D721Med (cell line): ENCODE measurements at regions not wholly inside any gene's neighbourhood (a gene's known extent, or its start where the extent isn't known, plus 50 kb on each side); places are given as distances from the start of the nearest gene placed in this dataset.

Source experiments
- DNase-seq: peaks from one replicate; pipeline ENCODE4 v3.0.0; 2011; ENCODE audit warnings: low spot score; ENCODE audit not compliant: insufficient read length
- FAIRE-seq: peaks from 2 replicates; lab custom pipeline; 2011; peaks lifted over from hg19 to GRCh38; lab: Jason Lieb, UNC
- CTCF ChIP-seq: IDR thresholded peaks from 2 replicates; pipeline ENCODE4 v1.5.1; 2012; ENCODE audit warnings: mild to moderate bottlenecking, control low read depth; ENCODE audit not compliant: insufficient read depth; ENCODE audit errors: missing control alignments

- TF ChIP-seq CTCF = no peak
- DNase-seq (no peak), FAIRE-seq (no peak)
Observed at GRCh38 chr11:70531281-70532065, 133.1 kb downstream of the CTTN start.

GRCh38 chr11:70532066-70532440, 133.7 kb downstream of the CTTN start:
- no peak for FAIRE-seq
- no peak for TF ChIP-seq CTCF
- no peak for DNase-seq

DNA sequence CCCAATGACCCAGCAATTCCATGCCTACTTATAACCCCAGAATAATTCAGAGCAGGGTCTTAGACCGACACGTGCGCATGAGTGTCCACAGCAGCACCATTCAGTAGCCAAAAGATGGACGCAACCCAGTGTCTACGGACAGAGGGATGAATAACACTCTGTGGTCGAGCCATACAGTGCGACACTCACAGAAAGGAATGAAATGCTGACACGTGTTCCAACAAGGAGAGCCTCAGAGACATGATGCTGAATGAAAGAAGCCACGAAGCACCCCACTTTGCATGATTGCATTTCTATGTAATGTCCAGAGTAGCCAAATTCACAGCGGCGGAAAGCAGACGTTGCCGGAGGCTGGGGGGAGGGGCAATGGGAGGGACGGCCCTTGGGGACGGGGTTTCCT, 134.4 kb downstream of the CTTN start:
- DNase-seq (no peak), FAIRE-seq (no peak)
- no peak for TF ChIP-seq CTCF

DNA sequence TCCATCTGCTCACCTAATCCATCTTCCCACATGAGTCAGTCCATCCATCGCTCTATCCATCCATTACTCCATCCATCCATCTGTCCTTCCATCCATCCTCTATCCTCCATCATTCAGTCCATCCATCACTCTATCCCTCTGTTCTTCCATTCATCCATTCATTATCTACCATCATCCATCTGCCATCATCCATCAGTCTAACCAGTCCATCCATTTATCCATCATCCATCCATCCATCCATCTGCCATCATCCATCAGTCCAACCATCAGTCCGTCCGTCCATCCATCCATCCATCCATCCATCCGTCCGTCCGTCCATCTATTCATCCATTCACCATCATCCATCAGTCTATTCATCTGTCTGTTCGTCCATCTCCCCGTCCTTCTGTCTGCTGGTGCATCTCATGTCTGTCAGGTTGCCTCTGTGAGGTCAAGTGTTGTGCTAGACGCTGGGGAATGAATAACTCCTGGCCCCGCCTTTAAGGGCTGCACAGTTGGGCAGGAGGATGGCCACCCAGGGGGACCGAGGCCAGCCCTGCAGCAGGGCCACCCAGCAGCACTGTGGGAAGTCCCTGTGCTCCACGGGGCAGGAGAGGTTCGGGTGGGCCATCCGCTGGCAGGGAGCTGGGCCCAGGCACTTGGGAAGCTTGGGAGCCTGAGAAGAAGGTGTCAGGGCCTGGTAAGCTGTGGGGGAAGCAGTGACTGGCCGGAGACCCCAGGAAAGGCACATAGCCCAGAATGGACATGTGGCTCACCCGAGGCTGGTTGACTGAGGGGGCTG, 137.1 kb downstream of the CTTN start:
- DNase-seq (no peak), FAIRE-seq (no peak)
- no peak for TF ChIP-seq CTCF

GRCh38 chr11:70536051-70536877, 137.9 kb downstream of the CTTN start:
- FAIRE-seq (no peak), DNase-seq (no peak)
- no peak for TF ChIP-seq CTCF

GRCh38 chr11:70537576-70538571, 139.5 kb downstream of the CTTN start:
- DNase-seq = no peak
- no peak for TF ChIP-seq CTCF
- FAIRE-seq = no peak
